Esophagus muscularis mucosa (tissue), 4 donors: ENCODE measurements at regions not wholly inside any gene's neighbourhood (a gene's known extent, or its start where the extent isn't known, plus 50 kb on each side); places are given as distances from the start of the nearest gene placed in this dataset.

Experiments
- DNase-seq: peaks from one replicate; pipeline ENCODE4 v3.0.0-alpha.2; 2017; ENCODE audit errors: extremely low spot score
- H3K27ac ChIP-seq, 4 donors: fragments of 200-600 bp; sonication (generic); replicated peaks in 1 of 4; 1 replicate in 3 of 4; 2 replicates in 1 of 4; pipeline ENCODE4 v1.5.1; 2016 to 2019; ENCODE audit warnings: mild to moderate bottlenecking in 1 of 4
- H3K27me3 ChIP-seq, 4 donors: fragments of 200-600 bp; sonication (generic); one replicate each; pipeline versions ENCODE4 v1.5.1 to v1.6.0; 2016 to 2019
- H3K36me3 ChIP-seq, 4 donors: fragments of 200-600 bp; sonication (generic); one replicate each; pipeline ENCODE4 v1.5.1; 2016 to 2019
- H3K4me1 ChIP-seq, 4 donors: fragments of 200-600 bp; sonication (generic); one replicate each; pipeline ENCODE4 v1.5.1; 2016 to 2019
- H3K4me3 ChIP-seq, 4 donors: fragments of 200-600 bp; sonication (generic); 1 replicate in 2 of 4; 2 replicates in 2 of 4; pipeline ENCODE4 v1.5.1; 2016 to 2019; ENCODE audit warnings: mild to moderate bottlenecking in 4 of 4, moderate library complexity in 1 of 4
- H3K9me3 ChIP-seq, 4 donors: fragments of 200-600 bp; sonication (generic); 1 replicate in 3 of 4; 2 replicates in 1 of 4; pipeline ENCODE4 v1.5.1; 2016 to 2019
- EP300 ChIP-seq: sonication (generic); formaldehyde crosslinking; IDR thresholded peaks from one replicate; pipeline ENCODE4 v1.6.1; 2017; ENCODE audit warnings: antibody characterized with exemption
- POLR2A ChIP-seq: fragments of 450-650 bp; IDR thresholded peaks from one replicate; pipeline ENCODE4 v1.6.1; 2017; ENCODE audit warnings: antibody characterized with exemption, moderate library complexity, mild to moderate bottlenecking, low read depth
- POLR2AphosphoS5 ChIP-seq, 2 donors: sonication (generic); formaldehyde crosslinking; IDR thresholded peaks; one replicate each; pipeline ENCODE4 v1.6.1; 2017; ENCODE audit warnings: antibody characterized with exemption in 2 of 2
- WGBS: methylation state at CpG from one replicate; pipeline ENCODE4 v1.1.5; 2018; 5-methylcytosine and 5-hydroxymethylcytosine counted together
- intact Hi-C: fragments of 100-400 bp; cut with DNase I; formaldehyde crosslinking; loops from one replicate; pipeline ENCODE4 v1.15.1; 2023
- TF ChIP-seq, protein P1 (sequence below), 3 experiments: fragments of 200-600 bp in 2 of 3; fragments of 450-650 bp in 1 of 3; sonication (generic) in 2 of 3; IDR thresholded peaks; one replicate each; pipeline ENCODE4 v1.5.1; 2017 to 2019; ENCODE audit warnings: antibody characterized with exemption in 3 of 3, mild to moderate bottlenecking in 2 of 3, moderate library complexity in 1 of 3

DNA sequence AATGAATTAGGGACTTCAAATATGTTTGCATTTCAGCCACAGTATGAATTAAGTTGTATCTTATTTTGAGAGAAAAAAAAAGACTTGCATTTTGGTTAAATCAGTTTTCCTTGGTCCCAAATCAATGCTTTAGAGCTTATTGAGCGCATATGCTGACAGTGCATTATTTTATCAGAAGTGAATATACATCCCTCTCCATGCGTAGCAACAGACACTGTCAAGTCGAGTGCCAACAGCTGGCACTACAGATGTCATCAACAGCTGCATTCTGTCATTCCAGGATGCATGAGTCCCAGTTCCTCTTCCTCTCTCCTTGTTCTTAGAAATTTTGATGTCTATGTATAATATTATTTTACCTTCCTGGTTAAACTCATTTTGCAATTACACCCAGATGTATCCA is 156.1 kb upstream of the FOXB1 start:
- 43% methylated on average over 3 of the region's 3 CpGs for WGBS
- Histone ChIP-seq H3K9me3 (no peaks in the 10 kb centered on the region), H3K27ac (no peak overlapping the region), H3K27me3 (peaks cover 0 to 20% (median 0%) of the 10 kb centered on the region in 4 donors), H3K4me3 (no peak overlapping the region), H3K36me3 (no peaks in the 10 kb centered on the region), H3K4me1 (no peaks in the 10 kb centered on the region)
- intact Hi-C loops, result no loop called here
- DNase-seq, result peak; percentile 14
- TF ChIP-seq EP300 (no peak), POLR2AphosphoS5 (IDR thresholded peaks at IDR 0.05) (no peak), POLR2A (no peak)
- TF ChIP-seq, protein P1, sequence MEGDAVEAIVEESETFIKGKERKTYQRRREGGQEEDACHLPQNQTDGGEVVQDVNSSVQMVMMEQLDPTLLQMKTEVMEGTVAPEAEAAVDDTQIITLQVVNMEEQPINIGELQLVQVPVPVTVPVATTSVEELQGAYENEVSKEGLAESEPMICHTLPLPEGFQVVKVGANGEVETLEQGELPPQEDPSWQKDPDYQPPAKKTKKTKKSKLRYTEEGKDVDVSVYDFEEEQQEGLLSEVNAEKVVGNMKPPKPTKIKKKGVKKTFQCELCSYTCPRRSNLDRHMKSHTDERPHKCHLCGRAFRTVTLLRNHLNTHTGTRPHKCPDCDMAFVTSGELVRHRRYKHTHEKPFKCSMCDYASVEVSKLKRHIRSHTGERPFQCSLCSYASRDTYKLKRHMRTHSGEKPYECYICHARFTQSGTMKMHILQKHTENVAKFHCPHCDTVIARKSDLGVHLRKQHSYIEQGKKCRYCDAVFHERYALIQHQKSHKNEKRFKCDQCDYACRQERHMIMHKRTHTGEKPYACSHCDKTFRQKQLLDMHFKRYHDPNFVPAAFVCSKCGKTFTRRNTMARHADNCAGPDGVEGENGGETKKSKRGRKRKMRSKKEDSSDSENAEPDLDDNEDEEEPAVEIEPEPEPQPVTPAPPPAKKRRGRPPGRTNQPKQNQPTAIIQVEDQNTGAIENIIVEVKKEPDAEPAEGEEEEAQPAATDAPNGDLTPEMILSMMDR (IDR thresholded peaks at IDR 0.05), result no peak

DNA sequence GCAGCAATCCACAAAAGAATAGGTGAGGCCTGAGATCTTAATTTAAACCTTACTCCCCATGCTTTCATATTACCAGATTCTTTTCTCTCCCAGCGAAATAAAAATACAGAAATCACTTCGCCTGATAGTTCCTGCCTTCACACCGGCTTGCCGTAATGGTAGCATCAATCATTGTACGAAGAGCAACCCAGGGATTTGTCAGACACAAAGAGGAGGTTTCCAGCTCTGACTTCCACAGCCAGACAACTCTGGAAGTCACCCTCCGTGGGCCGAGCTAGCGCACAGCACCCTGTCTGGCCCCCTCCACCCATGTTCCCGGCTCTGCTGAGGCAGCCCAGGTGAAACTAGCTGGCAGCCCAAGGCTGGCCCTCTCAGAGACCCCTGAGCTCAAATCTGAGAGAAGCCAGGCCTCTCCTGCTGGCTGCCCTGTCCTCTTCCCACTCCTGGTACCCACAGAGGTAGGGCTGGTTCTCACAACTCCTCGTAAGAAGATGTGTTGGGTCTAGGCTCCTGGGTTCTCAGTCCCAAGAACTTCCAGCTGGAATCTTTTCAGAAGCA is 156.9 kb upstream of the BNIP2 start:
- Histone ChIP-seq H3K36me3 (no peaks in the 10 kb centered on the region), H3K9me3 (no peaks in the 10 kb centered on the region), H3K27me3 (peaks cover 0 to 17% (median 0%) of the 10 kb centered on the region in 4 donors), H3K4me1 (no peaks in the 10 kb centered on the region), H3K4me3 (no peak overlapping the region), H3K27ac (no peak overlapping the region)
- TF ChIP-seq, protein P1 (IDR thresholded peaks at IDR 0.05), result no peak
- TF ChIP-seq EP300, result no peak
- no peak for TF ChIP-seq POLR2A
- no peak for TF ChIP-seq POLR2AphosphoS5 (IDR thresholded peaks at IDR 0.05)
- WGBS, result 73% methylated on average over 10 of the region's 10 CpGs
- intact Hi-C loops, result no loop called here
- DNase-seq, result peak; percentile 81

DNA sequence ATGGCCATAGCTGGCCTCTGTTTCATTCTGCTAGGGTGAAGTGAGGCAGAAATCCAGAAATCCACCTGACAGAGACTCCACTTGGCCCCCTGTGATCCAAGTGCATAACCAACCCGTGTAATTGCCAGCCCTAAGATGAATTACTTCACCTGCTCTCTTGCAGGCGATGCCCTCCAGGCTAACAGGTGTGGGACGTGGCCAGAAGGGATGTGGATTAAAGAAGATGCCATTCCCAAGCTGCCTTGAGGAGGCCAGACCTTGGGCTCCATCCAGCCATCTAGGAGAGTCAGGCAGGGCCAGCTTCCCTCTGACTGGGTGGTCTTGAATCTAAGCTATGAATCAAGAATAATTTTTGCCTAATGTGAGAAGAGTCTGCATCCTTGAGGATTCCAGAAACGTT is 154.5 kb upstream of the BNIP2 start:
- DNase-seq, result peak; percentile 79
- H3K4me1 ChIP-seq, result no peaks in the 10 kb centered on the region
- TF ChIP-seq, protein P1 (IDR thresholded peaks at IDR 0.05), result no peak
- no peak for TF ChIP-seq POLR2AphosphoS5 (IDR thresholded peaks at IDR 0.05)
- no peak for TF ChIP-seq EP300
- H3K4me3 ChIP-seq, result no peak overlapping the region
- H3K27me3 ChIP-seq, result peaks cover 0 to 8% (median 0%) of the 10 kb centered on the region in 4 donors
- no peak overlapping the region for H3K27ac ChIP-seq
- H3K36me3 ChIP-seq, result no peaks in the 10 kb centered on the region
- intact Hi-C loops, result no loop called here
- H3K9me3 ChIP-seq, result no peaks in the 10 kb centered on the region
- 60% methylated on average over 4 of the region's 4 CpGs for WGBS

DNA sequence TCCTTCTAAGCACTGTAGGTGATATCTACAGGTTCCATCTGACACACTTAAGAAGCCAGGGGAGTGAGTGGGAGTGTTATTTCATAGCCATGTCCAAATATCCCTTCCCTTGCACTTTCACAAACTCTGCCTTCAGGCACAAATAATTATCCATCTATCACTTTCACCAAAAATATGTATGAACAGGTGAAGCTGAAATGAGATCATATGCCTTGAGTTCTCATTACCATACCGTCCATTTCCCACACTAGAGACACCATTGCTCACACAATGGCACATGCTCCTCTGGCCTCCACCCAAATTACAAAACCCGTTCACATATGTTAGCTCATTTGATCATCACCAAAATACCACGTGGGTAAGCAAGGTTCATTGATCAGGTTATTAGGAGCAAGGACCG is 151.9 kb upstream of the BNIP2 start:
- intact Hi-C loops, result no loop called here
- 82% methylated on average over 4 of the region's 4 CpGs for WGBS
- Histone ChIP-seq H3K4me1 (no peaks in the 10 kb centered on the region), H3K36me3 (no peaks in the 10 kb centered on the region), H3K4me3 (no peak overlapping the region), H3K9me3 (no peaks in the 10 kb centered on the region), H3K27me3 (peaks cover 0 to 6% (median 0%) of the 10 kb centered on the region in 4 donors), H3K27ac (no peak overlapping the region)
- TF ChIP-seq POLR2AphosphoS5 (IDR thresholded peaks at IDR 0.05) (no peak), POLR2A (no peak), EP300 (no peak)
- TF ChIP-seq, protein P1 (IDR thresholded peaks at IDR 0.05), result no peak
- no peak for DNase-seq

DNA sequence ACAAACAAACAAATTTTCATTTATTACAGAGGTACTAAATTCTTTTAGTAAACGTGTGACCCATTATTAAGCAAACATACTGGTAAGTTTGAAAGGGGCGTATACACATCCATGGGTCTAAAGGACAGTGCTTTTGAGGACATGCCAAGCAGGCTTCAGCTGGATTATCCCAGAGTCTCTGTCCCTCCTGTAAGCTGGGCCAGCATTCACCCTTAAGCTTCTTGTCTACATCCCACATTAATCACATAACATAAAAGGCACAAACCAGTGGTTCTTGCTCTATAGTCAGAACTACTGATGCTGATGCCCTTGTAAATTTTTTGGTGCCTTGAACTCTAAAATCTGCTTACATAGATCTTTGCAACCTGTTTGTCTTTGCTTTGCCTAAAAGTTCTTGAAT is 150.8 kb upstream of the BNIP2 start:
- WGBS, result 76% methylated on average over 2 of the region's 2 CpGs
- no peaks in the 10 kb centered on the region for H3K36me3 ChIP-seq

More for the DNA sequence above, 150.8 kb upstream of the BNIP2 start:
- TF ChIP-seq, protein P1 (IDR thresholded peaks at IDR 0.05), result no peak
- TF ChIP-seq EP300 (no peak), POLR2A (no peak), POLR2AphosphoS5 (IDR thresholded peaks at IDR 0.05) (no peak)
- no peaks in the 10 kb centered on the region for H3K4me1 ChIP-seq
- DNase-seq, result no peak
- no peaks in the 10 kb centered on the region for H3K9me3 ChIP-seq
- intact Hi-C loops, result no loop called here
- H3K27me3 ChIP-seq, result peaks cover 0 to 4% (median 0%) of the 10 kb centered on the region in 4 donors
- H3K4me3 ChIP-seq, result no peak overlapping the region
- no peak overlapping the region for H3K27ac ChIP-seq
